ENCODE measurements at regions not wholly inside any gene's neighbourhood (a gene's known extent, or its start where the extent isn't known, plus 50 kb on each side); places are given as distances from the start of the nearest gene placed in this dataset.

DNA sequence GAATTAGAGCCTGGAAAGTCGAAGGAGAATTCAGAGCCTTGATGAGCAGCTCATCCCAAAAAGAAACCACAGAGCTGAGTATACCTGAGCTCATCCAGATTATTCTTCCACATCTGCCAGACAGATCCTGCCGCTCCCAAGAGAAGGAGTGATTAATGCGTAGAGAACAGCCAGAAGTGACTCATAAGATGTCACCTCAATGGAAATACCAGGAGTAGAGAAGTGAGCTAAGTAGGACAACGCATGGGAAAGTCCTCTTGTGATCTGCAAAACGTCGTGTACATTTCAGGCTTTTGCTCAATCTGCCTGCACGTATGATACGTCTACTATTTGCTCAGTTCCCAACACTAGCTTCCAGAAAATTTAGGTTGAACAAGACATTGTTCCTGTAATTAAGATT lies 230.5 kb upstream of the AUTS2 start:
- no peak overlapping the region for H2AFZ ChIP-seq (ENCODE audit: low read depth, low read length)
- H2AK5ac ChIP-seq (ENCODE audit: low read length, severe bottlenecking) = no peak overlapping the region
- no peaks in the 10 kb centered on the region for H3K79me1 ChIP-seq (replicated peaks; ENCODE audit: low read length, poor library complexity, severe bottlenecking)
- no peak overlapping the region for H3K4me3 ChIP-seq (ENCODE audit: insufficient read depth in 1 of 2, low read depth in 1 of 2, low read length in 2 of 2)
- no peak overlapping the region for H4K8ac ChIP-seq (ENCODE audit: low read length)
- peak; percentile 73 for DNase-seq
- no peak overlapping the region for H3K14ac ChIP-seq (ENCODE audit: low read length in 2 of 2)
- no peak overlapping the region for H3K27ac ChIP-seq (ENCODE audit: low read length, poor library complexity, severe bottlenecking)
- no peaks in the 10 kb centered on the region for H3K27me3 ChIP-seq (ENCODE audit: control insufficient read depth in 1 of 2, insufficient read depth in 1 of 2, low read length in 2 of 2)
- no peak overlapping the region for H3K18ac ChIP-seq (ENCODE audit: low read depth in 1 of 2, low read length in 2 of 2)
- 16% methylated on average over 4 of the region's 8 CpGs for WGBS
- no peak overlapping the region for H3K4ac ChIP-seq (ENCODE audit: low read depth in 1 of 2, low read length in 2 of 2)
- no peak overlapping the region for H3K23ac ChIP-seq (ENCODE audit: low read length in 2 of 2)
- H3K36me3 ChIP-seq (ENCODE audit: control insufficient read depth in 1 of 2, insufficient read depth in 2 of 2, low read depth in 1 of 2, low read length in 2 of 2) = no peaks in the 10 kb centered on the region
- H2BK120ac ChIP-seq (ENCODE audit: low read depth, low read length) = no peak overlapping the region
- H3K9me3 ChIP-seq (ENCODE audit: control insufficient read depth, low read length) = no peaks in the 10 kb centered on the region
- H3K9ac ChIP-seq (ENCODE audit: low read length) = no peak overlapping the region
- H3K4me2 ChIP-seq (ENCODE audit: low read length, poor library complexity, severe bottlenecking) = no peak overlapping the region
- peaks cover 13% of the 10 kb centered on the region for H3K4me1 ChIP-seq (ENCODE audit: control insufficient read depth, insufficient read depth, low read depth, low read length)
- H4K91ac ChIP-seq (ENCODE audit: low read length) = no peak overlapping the region
- no peak overlapping the region for H2BK5ac ChIP-seq (ENCODE audit: low read depth, low read length, poor library complexity, severe bottlenecking)
- no peak overlapping the region for H2BK12ac ChIP-seq (ENCODE audit: low read length in 2 of 2)
- H2BK15ac ChIP-seq (ENCODE audit: low read depth, poor library complexity, severe bottlenecking) = no peak overlapping the region

DNA sequence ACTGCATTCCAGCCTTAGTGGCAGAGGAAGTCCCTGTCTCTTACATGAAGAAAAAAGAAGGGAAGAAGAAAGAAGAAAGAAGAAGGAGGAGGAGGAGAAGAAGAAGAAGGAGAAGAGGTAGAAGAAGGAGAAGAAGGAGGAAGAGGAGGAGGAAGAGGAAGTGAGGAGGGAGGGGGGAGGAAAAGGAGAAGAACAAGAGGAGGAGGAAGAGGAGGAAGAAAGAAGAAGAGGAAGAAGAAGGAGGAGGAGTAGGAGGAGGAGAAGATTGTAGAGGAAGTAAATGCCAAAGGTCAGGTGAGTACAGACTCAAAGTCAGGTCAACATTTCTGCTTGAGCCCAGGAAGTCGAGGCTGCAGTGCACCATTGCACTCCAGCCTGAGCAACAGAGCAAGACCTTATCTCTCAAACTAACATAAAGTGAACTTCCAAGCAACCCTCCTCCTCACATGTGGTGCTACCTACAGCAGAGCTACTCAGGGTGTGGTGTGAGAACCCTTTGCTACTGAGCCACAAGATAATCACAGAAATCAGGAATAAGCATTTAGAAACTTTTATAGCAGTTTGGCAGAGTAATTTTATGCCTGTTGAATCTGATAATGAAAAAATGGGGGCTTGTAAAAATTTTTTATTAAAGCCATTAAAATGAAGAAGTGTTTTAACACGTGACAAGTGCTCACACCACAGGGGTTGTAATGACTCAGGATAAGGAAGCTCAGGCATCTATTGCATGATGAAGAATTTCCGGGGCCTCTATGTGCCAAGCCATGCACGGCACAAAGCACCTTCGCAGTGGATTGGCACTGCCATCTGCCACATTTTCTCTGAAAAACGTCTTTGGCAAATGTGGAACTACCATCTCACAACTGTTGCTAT lies 224.9 kb upstream of the AUTS2 start:
- Histone ChIP-seq H3K79me1 (replicated peaks; ENCODE audit: low read length, poor library complexity, severe bottlenecking) (no peaks in the 10 kb centered on the region), H3K18ac (ENCODE audit: low read depth in 1 of 2, low read length in 2 of 2) (peak overlapping the region in 1 of 2 experiments; percentile 4), H2BK120ac (ENCODE audit: low read depth, low read length) (no peak overlapping the region), H3K36me3 (ENCODE audit: control insufficient read depth in 1 of 2, insufficient read depth in 2 of 2, low read depth in 1 of 2, low read length in 2 of 2) (no peaks in the 10 kb centered on the region), H2AK5ac (ENCODE audit: low read length, severe bottlenecking) (no peak overlapping the region), H4K91ac (ENCODE audit: low read length) (no peak overlapping the region), H3K27me3 (ENCODE audit: control insufficient read depth in 1 of 2, insufficient read depth in 1 of 2, low read length in 2 of 2) (no peaks in the 10 kb centered on the region), H2BK12ac (ENCODE audit: low read length in 2 of 2) (no peak overlapping the region), H3K27ac (ENCODE audit: low read length, poor library complexity, severe bottlenecking) (peak overlapping the region; percentile 73), H3K4me1 (ENCODE audit: control insufficient read depth, insufficient read depth, low read depth, low read length) (peaks cover 8% of the 10 kb centered on the region), H3K23ac (ENCODE audit: low read length in 2 of 2) (no peak overlapping the region), H3K4me3 (ENCODE audit: insufficient read depth in 1 of 2, low read depth in 1 of 2, low read length in 2 of 2) (peak overlapping the region in 1 of 2 experiments; percentile 32), H2BK15ac (ENCODE audit: low read depth, poor library complexity, severe bottlenecking) (no peak overlapping the region), H4K8ac (ENCODE audit: low read length) (no peak overlapping the region), H2AFZ (ENCODE audit: low read depth, low read length) (no peak overlapping the region), H3K4ac (ENCODE audit: low read depth in 1 of 2, low read length in 2 of 2) (no peak overlapping the region), H2BK5ac (ENCODE audit: low read depth, low read length, poor library complexity, severe bottlenecking) (no peak overlapping the region), H3K14ac (ENCODE audit: low read length in 2 of 2) (no peak overlapping the region), H3K9ac (ENCODE audit: low read length) (peak overlapping the region; percentile 3), H3K4me2 (ENCODE audit: low read length, poor library complexity, severe bottlenecking) (peak overlapping the region; percentile 7), H3K9me3 (ENCODE audit: control insufficient read depth, low read length) (no peaks in the 10 kb centered on the region)
- 13% methylated on average over 6 of the region's 6 CpGs for WGBS
- peak; percentile 66 for DNase-seq

DNA sequence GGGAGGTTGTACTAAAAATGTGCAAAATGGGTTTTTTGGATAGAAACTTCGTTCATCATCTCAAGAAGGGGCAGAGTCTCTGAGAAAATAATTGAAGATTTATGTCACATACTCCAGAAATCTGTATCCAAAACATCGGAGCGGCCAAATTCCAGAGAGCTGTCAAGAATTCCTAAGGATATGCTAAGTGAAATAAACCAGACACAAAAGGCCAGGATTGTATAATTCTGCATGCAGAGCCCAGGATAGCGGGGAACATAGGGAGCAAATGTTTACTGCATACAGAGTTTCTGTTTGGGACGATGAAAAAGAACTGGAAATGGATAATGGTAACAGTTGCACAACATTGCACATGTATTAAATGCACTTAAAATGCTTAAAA lies 224.2 kb upstream of the AUTS2 start:
- Histone ChIP-seq H3K14ac (ENCODE audit: low read length in 2 of 2) (no peak overlapping the region), H3K36me3 (ENCODE audit: control insufficient read depth in 1 of 2, insufficient read depth in 2 of 2, low read depth in 1 of 2, low read length in 2 of 2) (no peaks in the 10 kb centered on the region), H3K4ac (ENCODE audit: low read depth in 1 of 2, low read length in 2 of 2) (no peak overlapping the region), H3K27ac (ENCODE audit: low read length, poor library complexity, severe bottlenecking) (peak overlapping the region; percentile 73), H3K4me1 (ENCODE audit: control insufficient read depth, insufficient read depth, low read depth, low read length) (peaks cover 8% of the 10 kb centered on the region), H4K91ac (ENCODE audit: low read length) (no peak overlapping the region), H3K23ac (ENCODE audit: low read length in 2 of 2) (no peak overlapping the region), H4K8ac (ENCODE audit: low read length) (no peak overlapping the region), H2BK5ac (ENCODE audit: low read depth, low read length, poor library complexity, severe bottlenecking) (no peak overlapping the region), H3K79me1 (replicated peaks; ENCODE audit: low read length, poor library complexity, severe bottlenecking) (no peaks in the 10 kb centered on the region), H3K27me3 (ENCODE audit: control insufficient read depth in 1 of 2, insufficient read depth in 1 of 2, low read length in 2 of 2) (peaks cover 0 to 4% of the 10 kb centered on the region in 2 experiments), H2BK120ac (ENCODE audit: low read depth, low read length) (no peak overlapping the region), H3K9ac (ENCODE audit: low read length) (no peak overlapping the region), H2AFZ (ENCODE audit: low read depth, low read length) (no peak overlapping the region), H3K4me2 (ENCODE audit: low read length, poor library complexity, severe bottlenecking) (peak overlapping the region; percentile 7), H2AK5ac (ENCODE audit: low read length, severe bottlenecking) (no peak overlapping the region), H3K18ac (ENCODE audit: low read depth in 1 of 2, low read length in 2 of 2) (no peak overlapping the region), H2BK12ac (ENCODE audit: low read length in 2 of 2) (no peak overlapping the region), H3K9me3 (ENCODE audit: control insufficient read depth, low read length) (no peaks in the 10 kb centered on the region), H2BK15ac (ENCODE audit: low read depth, poor library complexity, severe bottlenecking) (no peak overlapping the region), H3K4me3 (ENCODE audit: insufficient read depth in 1 of 2, low read depth in 1 of 2, low read length in 2 of 2) (peak overlapping the region in 1 of 2 experiments; percentile 32)
- WGBS = 6% methylated on average over 4 of the region's 5 CpGs
- DNase-seq = peak; percentile 89

DNA sequence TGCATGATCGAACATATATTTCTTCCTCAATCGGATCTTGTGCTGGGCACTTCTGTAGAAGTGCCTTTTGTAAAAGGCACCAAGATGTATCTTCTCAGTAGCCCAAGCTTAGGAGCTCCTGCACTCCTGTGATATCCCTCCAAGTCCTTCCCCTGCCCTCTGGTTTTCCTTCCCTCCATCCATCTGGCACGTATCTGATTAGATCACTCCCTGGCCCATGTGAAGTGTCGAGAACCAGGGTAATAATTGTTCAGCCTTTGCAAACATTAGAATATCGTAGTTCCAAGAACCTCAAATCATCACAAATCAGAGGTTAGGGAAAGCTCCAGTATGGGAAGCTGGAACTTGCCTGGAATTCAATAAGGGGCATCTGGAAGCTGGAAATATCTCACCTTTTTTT lies 221.1 kb upstream of the AUTS2 start:
- Histone ChIP-seq H3K9me3 (ENCODE audit: control insufficient read depth, low read length) (no peaks in the 10 kb centered on the region), H3K9ac (ENCODE audit: low read length) (no peak overlapping the region), H2BK120ac (ENCODE audit: low read depth, low read length) (no peak overlapping the region), H2BK5ac (ENCODE audit: low read depth, low read length, poor library complexity, severe bottlenecking) (no peak overlapping the region), H4K8ac (ENCODE audit: low read length) (no peak overlapping the region), H2AK5ac (ENCODE audit: low read length, severe bottlenecking) (no peak overlapping the region), H3K27me3 (ENCODE audit: control insufficient read depth in 1 of 2, insufficient read depth in 1 of 2, low read length in 2 of 2) (peaks cover 0 to 4% of the 10 kb centered on the region in 2 experiments), H2AFZ (ENCODE audit: low read depth, low read length) (no peak overlapping the region), H4K91ac (ENCODE audit: low read length) (no peak overlapping the region), H2BK15ac (ENCODE audit: low read depth, poor library complexity, severe bottlenecking) (no peak overlapping the region), H3K4me1 (ENCODE audit: control insufficient read depth, insufficient read depth, low read depth, low read length) (peaks cover 5% of the 10 kb centered on the region), H2BK12ac (ENCODE audit: low read length in 2 of 2) (no peak overlapping the region), H3K4ac (ENCODE audit: low read depth in 1 of 2, low read length in 2 of 2) (no peak overlapping the region), H3K27ac (ENCODE audit: low read length, poor library complexity, severe bottlenecking) (no peak overlapping the region), H3K23ac (ENCODE audit: low read length in 2 of 2) (no peak overlapping the region), H3K4me3 (ENCODE audit: insufficient read depth in 1 of 2, low read depth in 1 of 2, low read length in 2 of 2) (no peak overlapping the region), H3K4me2 (ENCODE audit: low read length, poor library complexity, severe bottlenecking) (no peak overlapping the region), H3K79me1 (replicated peaks; ENCODE audit: low read length, poor library complexity, severe bottlenecking) (no peaks in the 10 kb centered on the region), H3K14ac (ENCODE audit: low read length in 2 of 2) (no peak overlapping the region), H3K18ac (ENCODE audit: low read depth in 1 of 2, low read length in 2 of 2) (no peak overlapping the region), H3K36me3 (ENCODE audit: control insufficient read depth in 1 of 2, insufficient read depth in 2 of 2, low read depth in 1 of 2, low read length in 2 of 2) (no peaks in the 10 kb centered on the region)
- DNase-seq = no peak
- 91% methylated on average over 3 of the region's 5 CpGs for WGBS
